Panc1 (cell line): ENCODE measurements at regions not wholly inside any gene's neighbourhood (a gene's known extent, or its start where the extent isn't known, plus 50 kb on each side); places are given as distances from the start of the nearest gene placed in this dataset.

Experiments used
- ATAC-seq: fragments of 200-7000 bp; cut with Tn5 transposase; 2 replicates; pipeline ENCODE4 v1.9.1; 2020; ENCODE audit warnings: mild to moderate bottlenecking, moderate library complexity
- BruUV-seq: library from RNA; stranded (reverse); fragments of 400-500 nt; replicated peaks from 2 replicates; lab custom pipeline; 2021; lab: Mats Ljungman, UMichigan
- CTCF ChIA-PET: fragments of 300-600 bp; sonication (Branson Sonifier 250); formaldehyde crosslinking; loops from one replicate; lab custom pipeline; 2022; ENCODE audit warnings: antibody characterized with exemption; lab: Charles Lee
- POLR2A ChIA-PET: fragments of 300-600 bp; sonication (Branson Sonifier 250); formaldehyde crosslinking; loops from one replicate; lab custom pipeline; 2022; ENCODE audit warnings: antibody characterized with exemption; lab: Charles Lee
- DNase-seq: peaks from one replicate; pipeline ENCODE4 v3.0.0-alpha.2; 2010; ENCODE audit warnings: low read depth, low spot score
- H3K27ac ChIP-seq: 2 replicates; pipeline ENCODE4 v1.5.1; 2011; ENCODE audit warnings: mild to moderate bottlenecking, low read length, inconsistent platforms
- H3K27me3 ChIP-seq: fragments of 200-500 bp; sonication (Bioruptor generic); 2 replicates; pipeline ENCODE4 v1.6.0; 2014; ENCODE audit warnings: low read length, inconsistent platforms; ENCODE audit not compliant: control insufficient read depth, insufficient read depth
- H3K36me3 ChIP-seq: fragments of 200-500 bp; sonication (Bioruptor generic); 2 replicates; pipeline ENCODE4 v1.5.1; 2014; ENCODE audit warnings: inconsistent platforms, mild to moderate bottlenecking, low read length, moderate library complexity; ENCODE audit not compliant: control insufficient read depth, insufficient read depth
- H3K4me1 ChIP-seq: 2 replicates; pipeline ENCODE4 v1.5.1; 2011; ENCODE audit warnings: inconsistent platforms, mild to moderate bottlenecking, low read length, moderate library complexity; ENCODE audit not compliant: control insufficient read depth, insufficient read depth
- H3K4me3 ChIP-seq, 2 experiments: 2 replicates each; pipeline ENCODE4 v1.5.1; 2011 to 2012; ENCODE audit warnings: low read depth in 2 of 2, low read length in 2 of 2, mild to moderate bottlenecking in 2 of 2, inconsistent platforms in 1 of 2, moderate library complexity in 1 of 2
- H3K9me3 ChIP-seq: fragments of 200-500 bp; sonication (Bioruptor generic); 2 replicates; pipeline ENCODE4 v1.5.1; 2014; ENCODE audit warnings: low read depth, mild to moderate bottlenecking, inconsistent platforms, low read length, moderate library complexity; ENCODE audit not compliant: control insufficient read depth, insufficient read depth
- CTCF ChIP-seq: fragments of 450-650 bp; IDR thresholded peaks from 2 replicates; pipeline ENCODE4 v1.5.1; 2017; ENCODE audit warnings: mild to moderate bottlenecking
- POLR2AphosphoS5 ChIP-seq: IDR thresholded peaks from 2 replicates; pipeline ENCODE4 v1.6.1; 2012; ENCODE audit warnings: mild to moderate bottlenecking, low read depth, low read length, moderate library complexity
- REST ChIP-seq, 2 experiments: IDR thresholded peaks; 2 replicates each; pipeline ENCODE4 v1.6.1; 2011 to 2012; ENCODE audit warnings: low read depth in 2 of 2, control low read depth in 1 of 2, low read length in 1 of 2, mild to moderate bottlenecking in 1 of 2, moderate library complexity in 1 of 2; ENCODE audit not compliant: insufficient read depth in 1 of 2
- SIN3A ChIP-seq: IDR thresholded peaks from 2 replicates; pipeline ENCODE4 v1.6.1; 2012; ENCODE audit warnings: low read depth, mild to moderate bottlenecking, low read length, moderate library complexity, borderline replicate concordance; ENCODE audit not compliant: insufficient read depth
- TCF7L2 ChIP-seq: IDR thresholded peaks from 2 replicates; pipeline ENCODE4 v1.6.1; 2011; ENCODE audit warnings: mild to moderate bottlenecking, low read depth, low read length, inconsistent platforms
- in situ Hi-C: cut with HindIII; loops from 2 replicates; pipeline ENCODE4 v1.10.0; 2016; ENCODE audit warnings: low sequenced_read_pairs, low pct_unique_long_range_greater_than_20kb
- intact Hi-C: fragments of 100-400 bp; cut with micrococcal nuclease; formaldehyde crosslinking; loops from one replicate; pipeline ENCODE4 v1.10.0; 2022; ENCODE audit not compliant: unreplicated experiment

GRCh38 chr9:86405086-86405491, 50.9 kb upstream of the TUT7 start:
- intact Hi-C loops: no loop called here
- H3K4me1 ChIP-seq: no peaks in the 10 kb centered on the region
- H3K36me3 ChIP-seq: no peaks in the 10 kb centered on the region
- TF ChIP-seq TCF7L2 (no peak), SIN3A (no peak), REST (IDR thresholded peaks at IDR 0.05; ENCODE audit: insufficient read depth in 1 of 2, low read depth in 2 of 2, low read length in 1 of 2) (no peak), CTCF (no peak), POLR2AphosphoS5 (no peak)
- no peak overlapping the region for H3K4me3 ChIP-seq
- ATAC-seq: no peak
- H3K27ac ChIP-seq: no peak overlapping the region
- no peaks in the 10 kb centered on the region for H3K9me3 ChIP-seq
- BruUV-seq: no TSS peak
- CTCF ChIA-PET: no interaction called here
- in situ Hi-C loops: no loop called here
- H3K27me3 ChIP-seq: peaks cover 2% of the 10 kb centered on the region; the same call in 1 of the 2 replicates
- no peak for DNase-seq
- POLR2A ChIA-PET: no interaction called here
